NCI-H128 (cell line): ENCODE measurements at regions not wholly inside any gene's neighbourhood (a gene's known extent, or its start where the extent isn't known, plus 50 kb on each side); places are given as distances from the start of the nearest gene placed in this dataset.
"Not testable (repeated sequence)": the region's sequence is repeated elsewhere in the genome, so short reads cannot be mapped to it uniquely, and the experiment has no call there.

Experiments
- DNase-seq: peaks from one replicate; lab custom pipeline; 2025; ENCODE audit not compliant: unreplicated experiment; lab: John Stamatoyannopoulos, UW

GRCh38 chr17:83156408-83156807 is 77.0 kb downstream of the METRNL start:
- no peak for DNase-seq

GRCh38 chr17:83159204-83160049 is 80.0 kb downstream of the METRNL start:
- DNase-seq: no peak

- no peak for DNase-seq
Measured at GRCh38 chr17:83160443-83161297, 81.3 kb downstream of the METRNL start.

GRCh38 chr17:83161298-83162034 is 82.1 kb downstream of the METRNL start:
- no peak for DNase-seq

GRCh38 chr17:83162035-83162745 is 82.8 kb downstream of the METRNL start:
- DNase-seq: no peak

- DNase-seq: no peak
Measured at GRCh38 chr17:83164490-83164889, 85.1 kb downstream of the METRNL start.

- no peak for DNase-seq
Measured at GRCh38 chr17:83170571-83171260, 91.3 kb downstream of the METRNL start.

GRCh38 chr17:83171661-83172060 is 92.3 kb downstream of the METRNL start:
- no peak for DNase-seq

GRCh38 chr17:83172099-83172498 is 92.7 kb downstream of the METRNL start:
- not testable (repeated sequence) for DNase-seq

GRCh38 chr17:83172646-83173045 is 93.2 kb downstream of the METRNL start:
- not testable (repeated sequence) for DNase-seq

- not testable (repeated sequence) for DNase-seq
Measured at GRCh38 chr17:83173180-83173913, 93.9 kb downstream of the METRNL start.

GRCh38 chr17:83173914-83174361 is 94.5 kb downstream of the METRNL start:
- DNase-seq: no peak

GRCh38 chr17:83174362-83175118 is 95.1 kb downstream of the METRNL start:
- DNase-seq: no peak

- DNase-seq: no peak
Measured at GRCh38 chr17:83175119-83175821, 95.9 kb downstream of the METRNL start.

GRCh38 chr17:83175822-83176622 is 96.6 kb downstream of the METRNL start:
- no peak for DNase-seq

- DNase-seq: no peak
Measured at GRCh38 chr17:83176623-83177583, 97.5 kb downstream of the METRNL start.
